Dermis microvascular lymphatic vessel endothelial cell (primary cell): ENCODE measurements at regions not wholly inside any gene's neighbourhood (a gene's known extent, or its start where the extent isn't known, plus 50 kb on each side); places are given as distances from the start of the nearest gene placed in this dataset.

Experiments
- DNase-seq, 2 donors: peaks; one replicate each; pipeline versions ENCODE4 v3.0.0 to v3.0.0-alpha.2; 2010; ENCODE audit warnings: low read depth in 2 of 2

- no peak for DNase-seq
Observed at GRCh38 chr2:59925321-59925720, 628.1 kb downstream of the BCL11A start.

- no peak for DNase-seq
Observed at GRCh38 chr2:59924346-59924745, 629.1 kb downstream of the BCL11A start.

- DNase-seq: no peak
Observed at GRCh38 chr2:59922450-59922849, 631.0 kb downstream of the BCL11A start.

- no peak for DNase-seq
Observed at GRCh38 chr2:59921743-59922142, 631.7 kb downstream of the BCL11A start.

GRCh38 chr2:59920961-59921360, 632.5 kb downstream of the BCL11A start:
- no peak for DNase-seq

- no peak for DNase-seq
Observed at GRCh38 chr2:59920307-59920706, 633.1 kb downstream of the BCL11A start.

GRCh38 chr2:59919579-59919978, 633.9 kb downstream of the BCL11A start:
- DNase-seq: no peak

GRCh38 chr2:59912042-59912441, 641.4 kb downstream of the BCL11A start:
- DNase-seq: no peak

- DNase-seq: no peak
Observed at GRCh38 chr2:59910166-59910565, 643.3 kb downstream of the BCL11A start.

GRCh38 chr2:59909147-59909546, 644.3 kb downstream of the BCL11A start:
- DNase-seq: no peak

- DNase-seq: no peak
Observed at GRCh38 chr2:59905731-59906130, 647.7 kb downstream of the BCL11A start.

- no peak for DNase-seq
Observed at GRCh38 chr2:59903994-59904544, 649.4 kb downstream of the BCL11A start.

- peak in 1 of 2 donors; percentile 11 for DNase-seq
Observed at GRCh38 chr2:59900728-59901452, 652.6 kb downstream of the BCL11A start.

- no peak for DNase-seq
Observed at GRCh38 chr2:59899692-59900091, 653.8 kb downstream of the BCL11A start.

GRCh38 chr2:59896499-59897245, 656.8 kb downstream of the BCL11A start:
- no peak for DNase-seq

- DNase-seq: no peak
Observed at GRCh38 chr2:59893612-59894011, 659.8 kb downstream of the BCL11A start.

GRCh38 chr2:59892398-59892797, 661.1 kb downstream of the BCL11A start:
- DNase-seq: no peak

- no peak for DNase-seq
Observed at GRCh38 chr2:59889305-59889704, 664.1 kb downstream of the BCL11A start.

- no peak for DNase-seq
Observed at GRCh38 chr2:59888706-59889105, 664.7 kb downstream of the BCL11A start.

GRCh38 chr2:59888015-59888414, 665.4 kb downstream of the BCL11A start:
- no peak for DNase-seq

GRCh38 chr2:59887366-59887765, 666.1 kb downstream of the BCL11A start:
- DNase-seq: no peak

- DNase-seq: no peak
Observed at GRCh38 chr2:59886759-59887158, 666.7 kb downstream of the BCL11A start.

- DNase-seq: no peak
Observed at GRCh38 chr2:59885541-59885940, 667.9 kb downstream of the BCL11A start.
